Astrocyte of the spinal cord (primary cell): ENCODE measurements at regions not wholly inside any gene's neighbourhood (a gene's known extent, or its start where the extent isn't known, plus 50 kb on each side); places are given as distances from the start of the nearest gene placed in this dataset.
A peak's percentile ranks its signal among the peaks of the same experiment; 100 is the strongest.

ENCODE experiments used
- DNase-seq: peaks from one replicate; pipeline ENCODE4 v3.0.0; 2011; ENCODE audit warnings: low read depth, low spot score
- H3K4me3 ChIP-seq: 2 replicates; pipeline ENCODE4 v1.5.1; 2011; ENCODE audit warnings: low read depth, mild to moderate bottlenecking, low read length, moderate library complexity
- CTCF ChIP-seq: IDR thresholded peaks from 2 replicates; pipeline ENCODE4 v1.5.1; 2012; ENCODE audit warnings: low read depth, mild to moderate bottlenecking, low read length, inconsistent platforms
- in situ Hi-C: cut with HindIII; loops from 2 replicates; pipeline ENCODE4 v1.10.0; 2017; ENCODE audit warnings: low sequenced_read_pairs

GRCh38 chr7:25558605-25559004 lies 330.3 kb upstream of the NPVF start:
- in situ Hi-C loops, result no loop called here
- no peak overlapping the region for H3K4me3 ChIP-seq
- no peak for DNase-seq
- no peak for TF ChIP-seq CTCF

- no peak overlapping the region for H3K4me3 ChIP-seq
- TF ChIP-seq CTCF, result no peak
- in situ Hi-C loops, result no loop called here
- no peak for DNase-seq
Measured at GRCh38 chr7:25559581-25560367, 331.5 kb upstream of the NPVF start.

- no peak for DNase-seq
- no peak overlapping the region for H3K4me3 ChIP-seq
- no peak for TF ChIP-seq CTCF
- in situ Hi-C loops, result no loop called here
Measured at GRCh38 chr7:25562673-25563182, 334.4 kb upstream of the NPVF start.

- H3K4me3 ChIP-seq, result no peak overlapping the region
- in situ Hi-C loops, result no loop called here
Measured at GRCh38 chr7:25565002-25565401, 336.7 kb upstream of the NPVF start.

GRCh38 chr7:25565949-25566348 lies 337.7 kb upstream of the NPVF start:
- peak; percentile 76 for DNase-seq
- in situ Hi-C loops, result no loop called here

More at GRCh38 chr7:25565002-25565401, 336.7 kb upstream of the NPVF start:
- TF ChIP-seq CTCF, result no peak
- no peak for DNase-seq

GRCh38 chr7:25567430-25567829 lies 339.1 kb upstream of the NPVF start:
- no peak for TF ChIP-seq CTCF
- in situ Hi-C loops, result no loop called here

More at GRCh38 chr7:25565949-25566348, 337.7 kb upstream of the NPVF start:
- H3K4me3 ChIP-seq, result no peak overlapping the region
- TF ChIP-seq CTCF, result peak; percentile 100

More at GRCh38 chr7:25567430-25567829, 339.1 kb upstream of the NPVF start:
- no peak for DNase-seq
- H3K4me3 ChIP-seq, result no peak overlapping the region
